B cell (primary cell): ENCODE measurements at regions not wholly inside any gene's neighbourhood (a gene's known extent, or its start where the extent isn't known, plus 50 kb on each side); places are given as distances from the start of the nearest gene placed in this dataset.

Experiments
- ATAC-seq: fragments of 200-7000 bp; cut with Tn5 transposase; one replicate; pipeline ENCODE4 v1.10.0; 2021; ENCODE audit warnings: low read depth, mild to moderate bottlenecking, moderate number of reproducible peaks, moderate library complexity
- CTCF ChIA-PET: fragments of 350-600 bp; sonication (Branson Sonifier 250); formaldehyde crosslinking; loops from one replicate; lab custom pipeline; 2021; ENCODE audit warnings: antibody characterized with exemption, inconsistent platforms; lab: Charles Lee
- POLR2A ChIA-PET: fragments of 350-600 bp; sonication (Branson Sonifier 250); formaldehyde crosslinking; loops from one replicate; lab custom pipeline; 2021; ENCODE audit warnings: antibody characterized with exemption; lab: Charles Lee
- DNase-seq: peaks from one replicate; pipeline ENCODE4 v3.0.0; 2013
- H2AFZ ChIP-seq: 2 replicates; pipeline ENCODE4 v1.6.1; 2012; ENCODE audit warnings: mild to moderate bottlenecking, low read depth, low read length; ENCODE audit not compliant: insufficient read depth, poor library complexity, severe bottlenecking
- H3K27ac ChIP-seq, 2 donors: 1 replicate in 1 of 2; 2 replicates in 1 of 2; pipeline ENCODE4 v1.5.1; 2012 to 2013; ENCODE audit warnings: low read length in 2 of 2, mild to moderate bottlenecking in 2 of 2, moderate library complexity in 1 of 2
- H3K27me3 ChIP-seq, 4 experiments: fragments of 200-600 bp in 1 of 4; sonication (generic) in 1 of 4; replicated peaks in 1 of 4; 1 replicate in 2 of 4; 2 replicates in 2 of 4; pipeline versions ENCODE4 v1.6.1 to v1.7.0; 2013 to 2016; ENCODE audit warnings: low read length in 3 of 4, mild to moderate bottlenecking in 2 of 4, mixed read lengths in 1 of 4, moderate library complexity in 1 of 4; ENCODE audit not compliant: insufficient read depth in 4 of 4, control insufficient read depth in 3 of 4; ENCODE audit errors: control extremely low read depth in 1 of 4
- H3K36me3 ChIP-seq, 2 experiments: replicated peaks in 1 of 2; 1 replicate in 1 of 2; 2 replicates in 1 of 2; pipeline versions ENCODE4 v1.6.1 to v1.7.1; 2013; ENCODE audit warnings: low read length in 1 of 2; ENCODE audit not compliant: insufficient read depth in 2 of 2, control insufficient read depth in 1 of 2; ENCODE audit errors: control extremely low read depth in 1 of 2, extremely low read depth in 1 of 2
- H3K4me1 ChIP-seq, 2 donors: fragments of 200-600 bp in 1 of 2; sonication (generic) in 1 of 2; 1 replicate in 1 of 2; 2 replicates in 1 of 2; pipeline versions ENCODE4 v1.5.1 to v1.6.1; 2013 to 2017; ENCODE audit warnings: low read length in 2 of 2; ENCODE audit not compliant: control insufficient read depth in 2 of 2, insufficient read depth in 2 of 2
- H3K4me2 ChIP-seq: replicated peaks from 2 replicates; pipeline ENCODE3; 2012; ENCODE audit warnings: mild to moderate bottlenecking, low read depth, low read length; ENCODE audit not compliant: poor library complexity, severe bottlenecking
- H3K4me3 ChIP-seq, 5 experiments: fragments of 200-600 bp in 1 of 5; sonication (generic) in 1 of 5; 1 replicate in 3 of 5; 2 replicates in 2 of 5; pipeline versions ENCODE4 v1.5.1 to v1.7.0; 2011 to 2016; ENCODE audit warnings: low read length in 4 of 5, mild to moderate bottlenecking in 4 of 5, low read depth in 2 of 5, control low read depth in 1 of 5, moderate library complexity in 1 of 5; ENCODE audit not compliant: insufficient read depth in 1 of 5; ENCODE audit errors: control extremely low read depth in 1 of 5, extremely low read depth in 1 of 5
- H3K79me2 ChIP-seq: fragments of 200-600 bp; sonication (generic); one replicate; pipeline ENCODE4 v1.6.0; 2016; ENCODE audit warnings: low read length; ENCODE audit not compliant: control insufficient read depth, insufficient read depth
- H3K9ac ChIP-seq: fragments of 200-600 bp; sonication (generic); 2 replicates; pipeline ENCODE4 v1.6.1; 2017; ENCODE audit warnings: mild to moderate bottlenecking, low read length, moderate library complexity
- H3K9me3 ChIP-seq, 3 donors: one replicate each; pipeline versions ENCODE4 v1.6.1 to v1.7.1; 2013; ENCODE audit warnings: low read length in 2 of 3; ENCODE audit not compliant: control insufficient read depth in 2 of 3, insufficient read depth in 1 of 3; ENCODE audit errors: control extremely low read depth in 1 of 3
- H4K20me1 ChIP-seq: 2 replicates; pipeline ENCODE4 v1.6.0; 2012; ENCODE audit warnings: mild to moderate bottlenecking, low read length; ENCODE audit not compliant: insufficient read depth, control insufficient read depth, poor library complexity, severe bottlenecking
- H3K27ac Mint-ChIP-seq: one replicate; pipeline ENCODE4 v1.8.0; 2021; ENCODE audit warnings: mixed read lengths
- H3K27me3 Mint-ChIP-seq: one replicate; pipeline ENCODE4 v1.8.0; 2021; ENCODE audit warnings: mixed read lengths
- H3K4me1 Mint-ChIP-seq: one replicate; pipeline ENCODE4 v1.8.0; 2021; ENCODE audit warnings: mixed read lengths
- H3K4me3 Mint-ChIP-seq: one replicate; pipeline ENCODE4 v1.8.0; 2021; ENCODE audit warnings: mixed read lengths
- H3K9me3 Mint-ChIP-seq: one replicate; pipeline ENCODE4 v1.8.0; 2022; ENCODE audit warnings: mixed read lengths; ENCODE audit not compliant: insufficient read depth
- CTCF ChIP-seq: fragments of 200-600 bp; IDR thresholded peaks from one replicate; pipeline ENCODE4 v1.8.0; 2022; ENCODE audit warnings: antibody characterized with exemption, mild to moderate bottlenecking
- EZH2 ChIP-seq: IDR thresholded peaks from 2 replicates; pipeline ENCODE4 v1.6.1; 2012; ENCODE audit warnings: borderline replicate concordance, low read depth, mild to moderate bottlenecking, moderate library complexity, low read length; ENCODE audit not compliant: insufficient read depth, poor library complexity, severe bottlenecking
- WGBS: methylation state at CpG from one replicate; pipeline ENCODE4 v1.1.5; 2013; ENCODE audit warnings: missing lambda C conversion rate; ENCODE audit not compliant: insufficient coverage; 5-methylcytosine and 5-hydroxymethylcytosine counted together
- intact Hi-C: fragments of 100-400 bp; cut with micrococcal nuclease; formaldehyde crosslinking; loops from one replicate; pipeline ENCODE4 v1.10.0; 2022

- WGBS = 86% methylated on average over 1 of the region's 2 CpGs
- Histone ChIP-seq H3K4me1 (no peaks in the 10 kb centered on the region), H3K4me3 (no peak overlapping the region), H2AFZ (no peak overlapping the region), H3K4me2 (no peak overlapping the region), H3K9ac (no peak overlapping the region), H4K20me1 (no peaks in the 10 kb centered on the region), H3K9me3 (no peaks in the 10 kb centered on the region), H3K27me3 (no peaks in the 10 kb centered on the region), H3K79me2 (no peaks in the 10 kb centered on the region), H3K27ac (no peak overlapping the region), H3K36me3 (no peaks in the 10 kb centered on the region)
- TF ChIP-seq EZH2 (no peak), CTCF (no peak)
- intact Hi-C loops = no loop called here
- peaks cover 9% of the 10 kb centered on the region for H3K27me3 Mint-ChIP-seq
- DNase-seq = no peak
- no peak overlapping the region for H3K27ac Mint-ChIP-seq
- H3K4me1 Mint-ChIP-seq = no peaks in the 10 kb centered on the region
- no peak for ATAC-seq
- ChIA-PET POLR2A (no interaction called here), CTCF (no interaction called here)
- no peaks in the 10 kb centered on the region for H3K9me3 Mint-ChIP-seq
- no peak overlapping the region for H3K4me3 Mint-ChIP-seq
These were observed 133.6 kb upstream of the ATP1B1 start for GRCh38 chr1:168972887-168973286.

GRCh38 chr1:168974117-168974516 lies 132.4 kb upstream of the ATP1B1 start:
- POLR2A ChIA-PET = no interaction called here
- intact Hi-C loops = no loop called here

More at GRCh38 chr1:168974117-168974516, 132.4 kb upstream of the ATP1B1 start:
- no peak for DNase-seq
- TF ChIP-seq EZH2 (no peak), CTCF (no peak)
- Histone ChIP-seq H2AFZ (no peak overlapping the region), H3K27ac (no peak overlapping the region), H3K4me3 (no peak overlapping the region), H3K9ac (no peak overlapping the region), H3K79me2 (no peaks in the 10 kb centered on the region), H3K36me3 (no peaks in the 10 kb centered on the region), H3K4me1 (no peaks in the 10 kb centered on the region), H3K9me3 (no peaks in the 10 kb centered on the region), H4K20me1 (no peaks in the 10 kb centered on the region), H3K27me3 (no peaks in the 10 kb centered on the region), H3K4me2 (no peak overlapping the region)
- WGBS = no CpG with 5 or more reads among the region's 5 CpGs
- Mint-ChIP-seq H3K4me3 (no peak overlapping the region), H3K4me1 (no peaks in the 10 kb centered on the region), H3K9me3 (no peaks in the 10 kb centered on the region), H3K27ac (no peak overlapping the region), H3K27me3 (peaks cover 11% of the 10 kb centered on the region)
- CTCF ChIA-PET = no interaction called here
- ATAC-seq = no peak
